Mononuclear cell (primary cell): ENCODE measurements at regions not wholly inside any gene's neighbourhood (a gene's known extent, or its start where the extent isn't known, plus 50 kb on each side); places are given as distances from the start of the nearest gene placed in this dataset.

Experiments
- H3K27me3 ChIP-seq: 2 replicates; pipeline ENCODE4 v1.6.0; 2011; ENCODE audit warnings: low read length, control low read depth; ENCODE audit not compliant: insufficient read depth
- H3K4me1 ChIP-seq: 2 replicates; pipeline ENCODE4 v1.5.1; 2011; ENCODE audit warnings: mild to moderate bottlenecking, low read length, control low read depth; ENCODE audit not compliant: insufficient read depth
- H3K4me3 ChIP-seq: 2 replicates; pipeline ENCODE4 v1.5.1; 2011; ENCODE audit warnings: mild to moderate bottlenecking, low read length, moderate library complexity
- H3K9me3 ChIP-seq: 2 replicates; pipeline ENCODE4 v1.5.1; 2011; ENCODE audit warnings: low read depth, mild to moderate bottlenecking, control low read depth, low read length

DNA sequence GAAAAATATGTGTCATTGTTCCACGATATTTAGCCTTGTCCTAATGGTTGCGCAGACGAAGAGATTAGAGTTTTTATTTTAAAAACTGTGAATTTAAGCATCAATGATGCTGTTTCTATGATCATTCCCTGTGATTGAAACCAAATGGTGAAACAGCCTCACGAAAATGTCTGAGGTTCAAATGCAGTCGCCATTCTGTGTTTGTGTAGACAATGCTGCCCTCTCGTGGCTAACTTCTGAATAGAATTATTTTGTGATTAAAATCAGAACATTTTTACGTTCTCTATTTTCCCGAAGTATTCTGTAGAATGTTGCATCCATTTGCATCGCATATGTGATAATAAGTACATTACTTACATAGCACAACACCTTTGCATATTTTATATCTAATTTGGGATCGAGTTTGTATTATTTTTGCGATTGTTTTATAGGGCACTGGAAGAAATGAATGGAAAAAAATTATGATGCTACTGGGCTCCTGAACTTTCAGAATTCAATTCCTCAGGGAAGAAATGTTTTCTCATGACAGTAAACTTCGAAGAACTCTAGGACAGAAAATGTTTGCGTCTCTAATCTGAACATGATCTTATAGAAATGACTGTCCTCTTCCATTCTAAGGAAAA lies 54.8 kb upstream of the CREB1 start:
- Histone ChIP-seq H3K9me3 (no peaks in the 10 kb centered on the region), H3K4me1 (peaks cover 9% of the 10 kb centered on the region), H3K4me3 (no peak overlapping the region), H3K27me3 (no peaks in the 10 kb centered on the region)

DNA sequence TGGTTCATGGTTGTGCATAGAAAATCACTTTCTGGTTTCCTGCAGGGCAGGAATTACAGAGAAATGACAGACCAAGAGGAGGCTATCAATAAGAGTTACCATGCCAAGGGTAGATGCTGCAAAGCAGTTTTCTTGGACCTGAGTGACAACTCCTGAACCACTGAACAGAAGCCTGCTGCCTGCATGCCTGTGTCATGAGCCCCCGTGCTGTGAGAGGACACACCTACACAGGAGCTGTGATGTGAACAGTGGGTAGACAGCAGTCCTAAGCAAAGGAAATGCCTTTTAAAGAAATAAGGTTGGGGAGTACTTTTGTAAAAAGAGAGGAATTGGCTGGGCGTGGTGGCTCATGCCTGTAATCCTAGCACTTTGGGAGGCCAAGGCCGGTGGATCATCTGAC lies 54.2 kb upstream of the CREB1 start:
- Histone ChIP-seq H3K4me1 (peaks cover 14% of the 10 kb centered on the region), H3K27me3 (no peaks in the 10 kb centered on the region), H3K9me3 (no peaks in the 10 kb centered on the region), H3K4me3 (no peak overlapping the region)

DNA sequence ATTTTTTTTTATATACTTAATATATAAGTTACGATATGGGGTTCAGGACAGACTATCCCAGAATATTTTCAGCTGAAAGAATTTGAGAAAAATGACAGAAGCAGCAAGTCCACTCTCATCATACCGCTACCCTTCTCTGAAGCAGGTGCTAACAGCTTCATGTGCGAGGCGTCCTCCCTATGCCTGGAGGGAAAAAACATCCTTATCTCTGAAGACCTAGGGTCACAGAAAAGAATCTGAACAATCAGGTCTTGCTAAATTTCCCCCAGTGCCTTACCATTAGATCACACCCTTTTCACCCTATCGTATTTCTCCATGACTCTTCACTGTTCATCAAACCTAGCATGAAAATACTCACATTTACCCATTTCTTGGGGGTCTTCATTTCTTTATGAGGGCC lies 51.9 kb upstream of the CREB1 start:
- H3K27me3 ChIP-seq: no peaks in the 10 kb centered on the region
- H3K9me3 ChIP-seq: no peaks in the 10 kb centered on the region
- no peak overlapping the region for H3K4me3 ChIP-seq
- peaks cover 26% of the 10 kb centered on the region for H3K4me1 ChIP-seq

DNA sequence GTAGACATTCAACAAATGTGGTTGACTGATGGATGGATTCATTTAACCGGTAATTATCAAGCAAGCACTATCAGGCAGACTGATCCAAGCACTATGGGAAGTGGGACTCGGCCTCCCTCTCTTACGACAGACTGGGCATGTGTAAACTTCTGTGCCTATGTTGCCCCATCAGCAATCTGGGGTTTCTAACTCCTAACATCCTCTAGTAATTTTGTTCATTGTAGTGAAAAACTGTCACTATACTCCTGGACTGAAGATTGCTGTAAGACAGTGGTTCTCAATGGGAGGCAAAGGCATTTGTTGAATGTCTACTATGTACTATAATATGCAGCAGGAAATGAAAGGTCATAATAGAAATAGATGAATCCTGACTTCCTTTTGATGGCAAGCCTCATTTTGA lies 51.2 kb upstream of the CREB1 start:
- H3K4me3 ChIP-seq: no peak overlapping the region
- peaks cover 21% of the 10 kb centered on the region for H3K4me1 ChIP-seq
- H3K9me3 ChIP-seq: no peaks in the 10 kb centered on the region
- H3K27me3 ChIP-seq: no peaks in the 10 kb centered on the region

DNA sequence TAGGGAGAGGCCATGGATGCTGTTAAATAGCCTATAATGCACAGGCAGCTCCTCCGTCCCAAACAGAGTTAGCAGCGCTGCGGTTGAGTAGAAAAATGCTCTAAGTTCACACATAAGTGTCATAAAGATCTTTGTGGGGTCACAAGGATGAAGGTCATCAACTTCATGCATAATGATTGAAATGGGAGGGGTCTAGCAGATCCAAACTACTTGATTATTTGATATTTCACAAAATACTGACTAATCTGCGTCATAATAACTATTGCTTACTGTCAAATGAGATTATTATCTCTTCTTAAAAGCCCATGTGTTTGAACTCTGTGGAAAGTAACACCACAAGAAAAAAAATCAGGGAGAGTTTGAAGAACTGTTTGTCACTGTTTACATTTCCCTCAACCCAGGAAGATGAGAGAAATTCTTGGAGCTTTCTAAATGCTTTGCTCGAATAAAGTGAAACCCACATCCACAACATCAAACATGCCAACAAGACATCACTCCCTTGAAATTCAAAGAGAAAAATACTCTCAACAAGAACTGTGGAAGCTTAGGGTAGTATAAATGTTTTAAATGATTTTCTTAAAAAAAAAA lies 50.5 kb upstream of the CREB1 start:
- Histone ChIP-seq H3K9me3 (no peaks in the 10 kb centered on the region), H3K4me1 (peaks cover 21% of the 10 kb centered on the region), H3K4me3 (no peak overlapping the region), H3K27me3 (no peaks in the 10 kb centered on the region)
